Fibroblast of skin of left quadriceps (primary cell): ENCODE measurements at regions not wholly inside any gene's neighbourhood (a gene's known extent, or its start where the extent isn't known, plus 50 kb on each side); places are given as distances from the start of the nearest gene placed in this dataset.

Experiments used
- DNase-seq, 2 experiments: peaks; one replicate each; pipeline ENCODE4 v3.0.0-alpha.2; 2013; ENCODE audit warnings: low read depth in 2 of 2

- no peak for DNase-seq
These were observed 427.4 kb upstream of the CADM1 start for GRCh38 chr11:115931548-115932083.

GRCh38 chr11:115930886-115931547, 426.8 kb upstream of the CADM1 start:
- DNase-seq: no peak

GRCh38 chr11:115930291-115930690, 426.1 kb upstream of the CADM1 start:
- DNase-seq: no peak

GRCh38 chr11:115929618-115930129, 425.5 kb upstream of the CADM1 start:
- DNase-seq: no peak

GRCh38 chr11:115928811-115929210, 424.6 kb upstream of the CADM1 start:
- DNase-seq: no peak

- no peak for DNase-seq
These were observed 423.7 kb upstream of the CADM1 start for GRCh38 chr11:115927823-115928329.

GRCh38 chr11:115926601-115927000, 422.4 kb upstream of the CADM1 start:
- no peak for DNase-seq

GRCh38 chr11:115926138-115926537, 421.9 kb upstream of the CADM1 start:
- no peak for DNase-seq

GRCh38 chr11:115925568-115926090, 421.4 kb upstream of the CADM1 start:
- DNase-seq: no peak

- DNase-seq: no peak
These were observed 420.7 kb upstream of the CADM1 start for GRCh38 chr11:115924744-115925567.

- DNase-seq: no peak
These were observed 418.7 kb upstream of the CADM1 start for GRCh38 chr11:115922876-115923275.

GRCh38 chr11:115921986-115922385, 417.8 kb upstream of the CADM1 start:
- DNase-seq: no peak

GRCh38 chr11:115921540-115921939, 417.3 kb upstream of the CADM1 start:
- DNase-seq: no peak

GRCh38 chr11:115920841-115921480, 416.7 kb upstream of the CADM1 start:
- DNase-seq: no peak

- peak in 1 of 2 experiments; percentile 14 for DNase-seq
These were observed 415.9 kb upstream of the CADM1 start for GRCh38 chr11:115920092-115920461.

GRCh38 chr11:115919341-115920091, 415.3 kb upstream of the CADM1 start:
- peak; percentile 20 to 28 for DNase-seq

GRCh38 chr11:115918576-115918975, 414.4 kb upstream of the CADM1 start:
- no peak for DNase-seq

- DNase-seq: no peak
These were observed 412.4 kb upstream of the CADM1 start for GRCh38 chr11:115916608-115917007.

GRCh38 chr11:115912484-115912945, 408.3 kb upstream of the CADM1 start:
- no peak for DNase-seq

- no peak for DNase-seq
These were observed 407.6 kb upstream of the CADM1 start for GRCh38 chr11:115911613-115912346.
